ENCODE measurements at regions not wholly inside any gene's neighbourhood (a gene's known extent, or its start where the extent isn't known, plus 50 kb on each side); places are given as distances from the start of the nearest gene placed in this dataset.

DNA sequence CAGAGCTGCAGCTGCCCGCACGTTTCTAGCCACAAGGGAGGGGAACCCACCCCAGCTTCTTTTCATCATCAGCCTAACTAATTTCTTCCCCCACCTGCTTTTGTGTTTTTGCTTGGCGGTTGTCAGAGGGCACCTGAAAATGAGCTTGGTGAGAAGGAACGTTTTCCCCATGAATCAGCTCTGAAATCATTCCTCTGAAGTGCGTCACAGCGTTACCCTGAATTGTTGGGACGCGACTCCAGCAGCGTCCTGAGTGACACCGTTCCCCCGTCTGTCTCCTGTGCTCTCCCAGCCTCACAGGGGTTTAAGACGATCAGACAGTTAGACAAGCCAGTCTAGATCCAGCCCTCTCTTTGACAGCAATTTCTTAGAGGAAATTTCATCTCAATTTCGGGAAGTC is 722.9 kb upstream of the EEF2KMT start:
- no peaks in the 10 kb centered on the region for H3K36me3 Mint-ChIP-seq (ENCODE audit: low read depth)
- no peaks in the 10 kb centered on the region for H3K27me3 Mint-ChIP-seq (ENCODE audit: insufficient read depth)
- intact Hi-C loops (cut with micrococcal nuclease), result no loop called here
- H3K4me3 Mint-ChIP-seq, result no peak overlapping the region
- no peaks in the 10 kb centered on the region for H3K4me1 Mint-ChIP-seq (ENCODE audit: low read depth)
- no peak overlapping the region for H3K27ac Mint-ChIP-seq
- peaks cover 14% of the 10 kb centered on the region for H3K9me3 Mint-ChIP-seq
- DNase-seq (ENCODE audit: low spot score), result no peak

DNA sequence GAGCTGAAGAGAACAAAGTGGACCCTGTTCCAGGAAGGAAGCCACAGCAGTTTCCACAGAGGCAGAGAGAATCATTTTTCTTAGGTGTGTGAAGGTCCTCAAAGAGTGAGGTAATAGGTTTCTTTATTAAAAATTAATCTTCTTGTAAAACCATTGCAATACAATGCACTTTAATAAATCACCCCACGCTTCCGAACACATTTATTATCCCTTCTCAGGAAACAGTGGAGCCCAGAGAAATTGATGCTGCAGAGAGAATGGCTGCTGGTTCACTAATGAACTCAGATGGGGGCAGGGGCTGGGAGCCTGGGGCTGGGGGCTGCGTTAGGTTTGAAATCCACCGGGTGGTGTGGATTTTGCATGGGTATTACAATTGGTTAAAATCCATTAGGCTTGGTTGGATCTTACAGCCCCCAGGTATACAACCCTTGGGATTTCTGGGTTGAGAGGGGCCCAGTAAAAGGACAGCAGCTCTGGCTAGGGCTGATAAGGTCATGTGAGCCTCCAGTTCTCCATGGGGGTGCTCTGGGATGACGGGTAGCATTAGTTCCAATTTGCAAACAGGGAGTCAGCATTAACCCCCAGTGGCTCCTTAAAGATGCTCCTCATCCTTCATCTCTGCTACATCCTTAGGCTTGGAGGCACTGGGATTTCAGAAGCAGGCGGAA is 718.1 kb upstream of the EEF2KMT start:
- H3K36me3 Mint-ChIP-seq (ENCODE audit: low read depth), result no peaks in the 10 kb centered on the region
- no peak overlapping the region for H3K27ac Mint-ChIP-seq
- peaks cover 20% of the 10 kb centered on the region for H3K9me3 Mint-ChIP-seq
- H3K4me1 Mint-ChIP-seq (ENCODE audit: low read depth), result no peaks in the 10 kb centered on the region
- no peaks in the 10 kb centered on the region for H3K27me3 Mint-ChIP-seq (ENCODE audit: insufficient read depth)
- DNase-seq (ENCODE audit: low spot score), result no peak
- H3K4me3 Mint-ChIP-seq, result no peak overlapping the region
- intact Hi-C loops (cut with micrococcal nuclease), result no loop called here

DNA sequence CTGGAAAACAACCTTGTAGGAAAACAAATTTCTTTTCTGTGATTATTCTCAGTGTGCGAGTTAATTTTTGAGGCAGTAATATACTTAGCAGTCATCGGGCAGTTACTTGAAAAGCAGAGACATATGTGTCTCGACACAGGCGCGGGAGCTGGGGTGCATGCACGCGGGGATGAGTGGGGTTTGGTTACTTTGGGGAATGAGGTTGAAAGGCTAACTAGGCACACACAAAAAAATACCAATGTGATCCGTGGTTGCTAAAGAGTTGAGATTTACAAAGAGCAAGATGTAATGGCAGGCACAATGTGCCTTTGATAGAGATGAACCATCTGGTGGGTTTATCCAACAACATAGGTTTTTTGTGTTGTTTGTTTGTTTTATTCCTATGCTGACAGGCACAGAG is 703.8 kb upstream of the EEF2KMT start:
- intact Hi-C loops (cut with micrococcal nuclease), result no loop called here
- Mint-ChIP-seq H3K4me3 (no peak overlapping the region), H3K36me3 (ENCODE audit: low read depth) (no peaks in the 10 kb centered on the region), H3K9me3 (peaks cover 37% of the 10 kb centered on the region), H3K27me3 (ENCODE audit: insufficient read depth) (no peaks in the 10 kb centered on the region), H3K27ac (no peak overlapping the region), H3K4me1 (ENCODE audit: low read depth) (no peaks in the 10 kb centered on the region)
- no peak for DNase-seq (ENCODE audit: low spot score)

GRCh38 chr16:5793556-5793955 is 696.0 kb upstream of the EEF2KMT start:
- Mint-ChIP-seq H3K27me3 (ENCODE audit: insufficient read depth) (no peaks in the 10 kb centered on the region), H3K4me3 (no peak overlapping the region), H3K27ac (no peak overlapping the region), H3K4me1 (ENCODE audit: low read depth) (no peaks in the 10 kb centered on the region), H3K36me3 (ENCODE audit: low read depth) (no peaks in the 10 kb centered on the region), H3K9me3 (peaks cover 30% of the 10 kb centered on the region)
- intact Hi-C loops (cut with micrococcal nuclease), result no loop called here
- DNase-seq (ENCODE audit: low spot score), result no peak

DNA sequence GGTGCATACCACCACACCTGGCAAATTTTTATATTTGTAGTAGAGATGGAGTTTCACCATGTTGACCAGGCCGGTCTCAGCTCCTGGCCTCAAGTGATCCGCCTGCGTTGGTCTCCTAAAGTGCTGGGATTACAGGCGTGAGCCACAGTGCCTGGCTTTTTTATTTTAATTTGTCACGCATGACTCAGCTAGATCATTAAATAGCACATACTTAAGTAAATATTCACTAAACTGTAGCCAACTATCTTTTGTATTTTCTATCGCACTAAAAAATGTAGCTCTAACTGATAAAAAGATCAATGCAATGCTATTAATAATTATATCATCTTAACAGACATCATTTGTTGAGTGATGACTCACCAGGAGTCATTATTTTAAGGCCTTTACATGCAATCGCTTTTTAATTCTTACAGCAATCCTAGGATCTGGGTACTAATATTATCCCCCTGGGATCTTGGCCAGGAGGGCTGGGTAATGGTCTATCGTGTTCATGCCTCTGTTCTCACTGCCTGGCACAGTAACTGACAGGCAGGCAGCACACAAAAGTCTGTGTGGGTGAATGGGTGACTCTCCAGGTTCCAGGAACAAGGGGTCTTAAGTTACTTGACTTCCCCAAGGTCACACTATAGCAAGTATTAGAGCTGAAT is 693.5 kb upstream of the EEF2KMT start:
- peaks cover 27% of the 10 kb centered on the region for H3K9me3 Mint-ChIP-seq
- no peaks in the 10 kb centered on the region for H3K36me3 Mint-ChIP-seq (ENCODE audit: low read depth)
- no peak overlapping the region for H3K27ac Mint-ChIP-seq

GRCh38 chr16:5790512-5790911 is 692.9 kb upstream of the EEF2KMT start:
- DNase-seq (ENCODE audit: low spot score), result no peak
- H3K4me3 Mint-ChIP-seq, result no peak overlapping the region
- peaks cover 28% of the 10 kb centered on the region for H3K9me3 Mint-ChIP-seq
- H3K4me1 Mint-ChIP-seq (ENCODE audit: low read depth), result no peaks in the 10 kb centered on the region
- H3K36me3 Mint-ChIP-seq (ENCODE audit: low read depth), result no peaks in the 10 kb centered on the region
- no peaks in the 10 kb centered on the region for H3K27me3 Mint-ChIP-seq (ENCODE audit: insufficient read depth)
- no peak overlapping the region for H3K27ac Mint-ChIP-seq
- intact Hi-C loops (cut with micrococcal nuclease), result no loop called here

More for the DNA sequence above, 693.5 kb upstream of the EEF2KMT start:
- no peaks in the 10 kb centered on the region for H3K27me3 Mint-ChIP-seq (ENCODE audit: insufficient read depth)
- no peak for DNase-seq (ENCODE audit: low spot score)
- H3K4me3 Mint-ChIP-seq, result no peak overlapping the region
- intact Hi-C loops (cut with micrococcal nuclease), result no loop called here
- no peaks in the 10 kb centered on the region for H3K4me1 Mint-ChIP-seq (ENCODE audit: low read depth)

- no peaks in the 10 kb centered on the region for H3K36me3 Mint-ChIP-seq (ENCODE audit: low read depth)
Observed at GRCh38 chr16:5789033-5789432, 691.4 kb upstream of the EEF2KMT start.

DNA sequence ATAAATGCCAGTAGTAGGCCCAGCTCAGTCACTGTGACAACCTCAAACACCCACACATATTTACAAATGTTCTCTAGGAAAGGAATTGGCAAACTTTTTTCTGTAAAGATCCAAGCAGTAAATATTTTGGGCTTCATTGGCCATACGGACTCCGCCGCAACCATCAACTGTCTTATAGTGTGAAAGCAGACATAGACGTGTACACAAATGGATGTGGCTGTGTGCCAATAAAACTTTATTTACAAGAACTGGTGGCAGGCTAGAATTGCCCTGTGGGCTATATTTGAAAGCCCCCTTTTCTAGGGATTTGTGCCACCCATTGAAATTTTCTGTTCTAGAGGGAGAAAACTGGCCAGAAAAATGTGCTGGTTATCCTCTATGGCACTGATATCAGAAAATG is 683.8 kb upstream of the EEF2KMT start:
- H3K27me3 Mint-ChIP-seq (ENCODE audit: insufficient read depth), result no peaks in the 10 kb centered on the region
- intact Hi-C loops (cut with micrococcal nuclease), result no loop called here
- H3K27ac Mint-ChIP-seq, result no peak overlapping the region
- no peak overlapping the region for H3K4me3 Mint-ChIP-seq
- no peak for DNase-seq (ENCODE audit: low spot score)
- no peaks in the 10 kb centered on the region for H3K36me3 Mint-ChIP-seq (ENCODE audit: low read depth)
- H3K4me1 Mint-ChIP-seq (ENCODE audit: low read depth), result no peaks in the 10 kb centered on the region
- H3K9me3 Mint-ChIP-seq, result peaks cover 38% of the 10 kb centered on the region

More at GRCh38 chr16:5789033-5789432, 691.4 kb upstream of the EEF2KMT start:
- intact Hi-C loops (cut with micrococcal nuclease), result no loop called here
- H3K27ac Mint-ChIP-seq, result no peak overlapping the region
- H3K4me1 Mint-ChIP-seq (ENCODE audit: low read depth), result no peaks in the 10 kb centered on the region
- peaks cover 19% of the 10 kb centered on the region for H3K9me3 Mint-ChIP-seq
- no peaks in the 10 kb centered on the region for H3K27me3 Mint-ChIP-seq (ENCODE audit: insufficient read depth)
- DNase-seq (ENCODE audit: low spot score), result no peak
- H3K4me3 Mint-ChIP-seq, result no peak overlapping the region

DNA sequence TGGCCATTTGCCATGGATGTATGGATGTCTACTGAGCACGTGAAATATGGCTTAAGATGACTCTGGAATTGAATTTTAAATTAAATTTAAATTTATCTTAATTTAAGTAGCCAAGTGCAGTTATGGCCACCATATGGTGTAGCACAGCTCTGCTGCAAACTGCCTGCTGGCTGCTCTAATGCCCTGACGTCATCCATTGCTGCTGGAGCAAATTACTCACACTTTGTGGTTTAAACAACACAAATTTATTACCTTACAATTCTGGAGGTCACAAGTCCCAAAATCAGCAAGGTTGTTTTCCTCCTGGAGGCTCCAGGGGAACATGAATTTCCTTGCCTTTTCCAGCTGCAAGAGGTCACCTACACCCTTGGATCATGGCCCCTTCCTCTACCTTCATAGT is 679.3 kb upstream of the EEF2KMT start:
- Mint-ChIP-seq H3K36me3 (ENCODE audit: low read depth) (no peaks in the 10 kb centered on the region), H3K4me1 (ENCODE audit: low read depth) (no peaks in the 10 kb centered on the region), H3K9me3 (peaks cover 27% of the 10 kb centered on the region), H3K27me3 (ENCODE audit: insufficient read depth) (no peaks in the 10 kb centered on the region), H3K4me3 (no peak overlapping the region), H3K27ac (no peak overlapping the region)
- DNase-seq (ENCODE audit: low spot score), result no peak
- intact Hi-C loops (cut with micrococcal nuclease), result no loop called here

DNA sequence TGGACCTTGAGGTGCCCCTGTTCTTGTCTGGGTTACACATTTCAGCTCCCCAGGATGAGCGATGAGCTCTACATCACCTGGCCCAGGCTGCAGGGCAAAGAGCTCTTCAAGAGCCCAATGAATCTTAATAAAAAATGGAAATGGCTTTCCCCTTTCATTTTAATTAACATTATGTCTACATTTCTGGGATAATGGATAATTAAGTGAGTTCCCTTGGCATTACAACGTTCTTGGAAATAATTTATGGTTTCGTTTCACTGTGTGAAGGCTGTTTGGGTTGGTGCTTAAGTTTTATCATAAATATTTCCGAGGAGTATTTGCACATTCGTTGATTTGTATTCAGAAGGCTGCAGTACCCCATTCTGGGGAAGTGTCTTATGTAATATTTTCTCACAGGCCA is 678.3 kb upstream of the EEF2KMT start:
- Mint-ChIP-seq H3K27ac (no peak overlapping the region), H3K4me3 (no peak overlapping the region), H3K36me3 (ENCODE audit: low read depth) (no peaks in the 10 kb centered on the region), H3K27me3 (ENCODE audit: insufficient read depth) (no peaks in the 10 kb centered on the region), H3K4me1 (ENCODE audit: low read depth) (no peaks in the 10 kb centered on the region), H3K9me3 (peaks cover 29% of the 10 kb centered on the region)
- intact Hi-C loops (cut with micrococcal nuclease), result no loop called here
- DNase-seq (ENCODE audit: low spot score), result no peak

- intact Hi-C loops (cut with micrococcal nuclease), result no loop called here
- Mint-ChIP-seq H3K27ac (no peak overlapping the region), H3K27me3 (ENCODE audit: insufficient read depth) (no peaks in the 10 kb centered on the region)
Observed at GRCh38 chr16:5770118-5770517, 672.5 kb upstream of the EEF2KMT start.

GRCh38 chr16:5769513-5769912 is 671.9 kb upstream of the EEF2KMT start:
- H3K4me1 Mint-ChIP-seq (ENCODE audit: low read depth), result no peaks in the 10 kb centered on the region
- peaks cover 46% of the 10 kb centered on the region for H3K9me3 Mint-ChIP-seq
- no peak for DNase-seq (ENCODE audit: low spot score)
- no peaks in the 10 kb centered on the region for H3K36me3 Mint-ChIP-seq (ENCODE audit: low read depth)
- intact Hi-C loops (cut with micrococcal nuclease), result no loop called here
- H3K27me3 Mint-ChIP-seq (ENCODE audit: insufficient read depth), result no peaks in the 10 kb centered on the region
- no peak overlapping the region for H3K4me3 Mint-ChIP-seq
- H3K27ac Mint-ChIP-seq, result no peak overlapping the region

More at GRCh38 chr16:5770118-5770517, 672.5 kb upstream of the EEF2KMT start:
- Mint-ChIP-seq H3K4me3 (no peak overlapping the region), H3K4me1 (ENCODE audit: low read depth) (no peaks in the 10 kb centered on the region), H3K9me3 (peaks cover 46% of the 10 kb centered on the region), H3K36me3 (ENCODE audit: low read depth) (no peaks in the 10 kb centered on the region)
- DNase-seq (ENCODE audit: low spot score), result no peak

DNA sequence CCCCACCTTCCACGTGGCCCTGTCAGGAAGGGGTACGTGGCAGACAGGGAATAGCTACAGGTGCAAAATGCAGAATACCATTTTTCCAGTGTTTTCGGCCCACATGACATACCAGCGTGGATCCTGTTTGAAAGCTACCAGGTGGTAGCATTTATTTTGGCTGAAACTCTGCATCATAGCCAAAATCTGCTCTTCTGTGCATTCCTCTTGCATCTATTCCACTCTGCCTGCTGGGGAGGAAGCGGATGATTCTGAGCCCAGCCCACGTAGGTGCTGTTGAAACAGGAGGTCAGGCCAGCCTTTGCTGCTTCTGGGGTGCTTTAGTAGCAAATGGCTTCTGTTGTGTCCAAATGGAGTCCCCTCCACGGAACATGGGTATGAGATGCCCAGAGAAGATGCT is 670.9 kb upstream of the EEF2KMT start:
- intact Hi-C loops (cut with micrococcal nuclease), result no loop called here
- H3K36me3 Mint-ChIP-seq (ENCODE audit: low read depth), result no peaks in the 10 kb centered on the region
- H3K9me3 Mint-ChIP-seq, result peaks cover 40% of the 10 kb centered on the region
- H3K27ac Mint-ChIP-seq, result no peak overlapping the region
- no peaks in the 10 kb centered on the region for H3K4me1 Mint-ChIP-seq (ENCODE audit: low read depth)
- no peak overlapping the region for H3K4me3 Mint-ChIP-seq
- no peaks in the 10 kb centered on the region for H3K27me3 Mint-ChIP-seq (ENCODE audit: insufficient read depth)
- no peak for DNase-seq (ENCODE audit: low spot score)

- peaks cover 20% of the 10 kb centered on the region for H3K9me3 Mint-ChIP-seq
- no peak overlapping the region for H3K4me3 Mint-ChIP-seq
- no peak for DNase-seq (ENCODE audit: low spot score)
- no peaks in the 10 kb centered on the region for H3K27me3 Mint-ChIP-seq (ENCODE audit: insufficient read depth)
- intact Hi-C loops (cut with micrococcal nuclease), result no loop called here
- H3K4me1 Mint-ChIP-seq (ENCODE audit: low read depth), result no peaks in the 10 kb centered on the region
- no peak overlapping the region for H3K27ac Mint-ChIP-seq
- no peaks in the 10 kb centered on the region for H3K36me3 Mint-ChIP-seq (ENCODE audit: low read depth)
Observed at GRCh38 chr16:5763176-5763575, 665.6 kb upstream of the EEF2KMT start.
